ENCODE measurements at regions not wholly inside any gene's neighbourhood (a gene's known extent, or its start where the extent isn't known, plus 50 kb on each side); places are given as distances from the start of the nearest gene placed in this dataset.

- TF ChIP-seq CTCF (IDR thresholded peaks at IDR 0.05) (no peak), POLR2A (IDR thresholded peaks at IDR 0.05) (no peak)
These were observed 83.4 kb upstream of the DMRT1 start for GRCh38 chr9:758146-758545.
